ENCODE measurements at regions not wholly inside any gene's neighbourhood (a gene's known extent, or its start where the extent isn't known, plus 50 kb on each side); places are given as distances from the start of the nearest gene placed in this dataset.

DNA sequence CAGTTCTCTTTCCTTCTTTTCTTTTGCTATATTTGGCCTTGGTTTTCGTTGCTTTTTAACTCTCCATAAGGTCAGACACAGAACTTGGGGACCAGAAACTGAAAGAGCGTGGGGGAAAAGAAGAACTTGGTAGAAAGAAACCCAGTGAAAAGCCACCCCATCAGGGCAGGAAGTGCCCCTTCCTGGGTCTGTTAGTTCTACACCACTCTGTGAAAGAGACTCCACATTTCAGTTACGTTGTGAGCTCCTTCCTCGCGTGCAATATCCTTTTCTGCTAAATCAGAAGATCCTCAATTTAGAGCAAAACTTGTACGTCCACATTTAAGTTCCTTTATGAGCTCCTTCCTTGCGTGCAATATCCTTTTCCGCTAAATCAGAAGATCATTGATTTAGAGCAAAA, 220.6 kb upstream of the FOXK1 start:
- TF ChIP-seq, protein P1, sequence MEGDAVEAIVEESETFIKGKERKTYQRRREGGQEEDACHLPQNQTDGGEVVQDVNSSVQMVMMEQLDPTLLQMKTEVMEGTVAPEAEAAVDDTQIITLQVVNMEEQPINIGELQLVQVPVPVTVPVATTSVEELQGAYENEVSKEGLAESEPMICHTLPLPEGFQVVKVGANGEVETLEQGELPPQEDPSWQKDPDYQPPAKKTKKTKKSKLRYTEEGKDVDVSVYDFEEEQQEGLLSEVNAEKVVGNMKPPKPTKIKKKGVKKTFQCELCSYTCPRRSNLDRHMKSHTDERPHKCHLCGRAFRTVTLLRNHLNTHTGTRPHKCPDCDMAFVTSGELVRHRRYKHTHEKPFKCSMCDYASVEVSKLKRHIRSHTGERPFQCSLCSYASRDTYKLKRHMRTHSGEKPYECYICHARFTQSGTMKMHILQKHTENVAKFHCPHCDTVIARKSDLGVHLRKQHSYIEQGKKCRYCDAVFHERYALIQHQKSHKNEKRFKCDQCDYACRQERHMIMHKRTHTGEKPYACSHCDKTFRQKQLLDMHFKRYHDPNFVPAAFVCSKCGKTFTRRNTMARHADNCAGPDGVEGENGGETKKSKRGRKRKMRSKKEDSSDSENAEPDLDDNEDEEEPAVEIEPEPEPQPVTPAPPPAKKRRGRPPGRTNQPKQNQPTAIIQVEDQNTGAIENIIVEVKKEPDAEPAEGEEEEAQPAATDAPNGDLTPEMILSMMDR (IDR thresholded peaks at IDR 0.05), result no peak
- TF ChIP-seq REST (IDR thresholded peaks at IDR 0.05; ENCODE audit: insufficient read depth in 1 of 2, low read depth in 2 of 2, low read length in 1 of 2) (no peak), POLR2AphosphoS5 (IDR thresholded peaks at IDR 0.05; ENCODE audit: low read depth, low read length) (no peak)

All from Panc1 (cell line).